Left lobe of liver (tissue), 2 donors: ENCODE measurements at regions not wholly inside any gene's neighbourhood (a gene's known extent, or its start where the extent isn't known, plus 50 kb on each side); places are given as distances from the start of the nearest gene placed in this dataset.
"Not testable (repeated sequence)": the region's sequence is repeated elsewhere in the genome, so short reads cannot be mapped to it uniquely, and the experiment has no call there.

Experiments
- ATAC-seq: fragments of 200-7000 bp; cut with Tn5 transposase; one replicate; pipeline ENCODE4 v1.9.1; 2020; ENCODE audit warnings: mild to moderate bottlenecking, moderate library complexity
- DNase-seq: peaks from one replicate; pipeline ENCODE4 v3.0.0-alpha.2; 2020; ENCODE audit warnings: low spot score
- donor health status: DM: no; HTN: no; CAD: no; lungs with moderate emphysema.
- donor health status: DM: no; HTN: yes; CAD: no.

DNA sequence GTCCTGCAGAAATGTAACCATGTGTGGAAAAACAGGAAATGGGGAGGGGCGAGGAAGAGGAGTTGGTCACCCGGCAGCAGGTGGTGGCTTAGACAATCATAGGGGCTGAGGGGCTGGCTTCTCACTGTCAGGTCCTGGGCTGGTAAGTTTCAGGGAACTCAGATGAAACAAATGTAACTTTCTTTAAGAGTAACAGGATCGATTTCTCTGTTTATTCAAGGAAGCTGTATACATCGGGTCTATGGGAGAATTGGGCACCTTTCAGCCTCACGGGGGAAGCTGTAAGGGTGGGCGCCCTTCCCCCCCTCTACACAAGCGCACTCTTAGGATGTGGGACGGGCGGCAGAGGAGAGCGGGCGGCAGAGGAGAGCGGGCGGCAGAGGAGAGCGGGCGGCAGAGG, 104.3 kb upstream of the SIMC1 start:
- ATAC-seq (no peak), DNase-seq (no peak)

DNA sequence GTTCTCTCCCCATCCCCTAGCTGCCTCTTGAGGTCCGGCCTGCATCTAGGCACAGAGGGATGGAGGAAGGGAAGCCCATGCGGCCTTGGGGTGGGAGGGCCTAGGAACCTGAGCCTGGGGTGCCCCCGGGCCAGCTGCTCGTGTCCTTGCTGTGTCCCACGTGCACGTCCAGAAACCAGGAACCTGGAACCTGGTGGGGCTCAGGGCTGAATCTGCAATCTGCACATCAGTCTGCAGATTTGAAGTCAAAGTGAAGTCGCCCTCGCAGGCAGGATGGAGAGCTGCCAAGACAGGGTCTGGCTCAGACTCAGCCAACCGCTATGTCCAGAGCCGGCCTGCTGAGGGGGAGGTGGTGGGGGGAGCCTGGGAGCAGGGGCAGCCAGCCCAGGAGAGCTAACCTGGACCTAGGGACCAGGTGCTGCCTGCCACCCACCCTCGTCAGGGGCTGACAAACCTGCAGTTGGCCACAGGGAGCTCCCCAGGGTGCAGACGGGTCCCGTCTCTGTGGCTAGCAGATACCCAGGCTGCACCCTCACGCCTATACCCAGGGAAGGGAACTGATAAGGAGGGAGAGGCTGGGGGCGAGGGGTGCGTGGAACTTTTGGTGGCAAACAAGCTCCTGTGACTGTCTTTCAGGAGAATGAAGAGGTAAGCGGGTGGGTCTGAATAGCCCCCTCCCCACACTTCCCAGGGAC, 103.5 kb upstream of the SIMC1 start:
- DNase-seq (no peak), ATAC-seq (no peak)

DNA sequence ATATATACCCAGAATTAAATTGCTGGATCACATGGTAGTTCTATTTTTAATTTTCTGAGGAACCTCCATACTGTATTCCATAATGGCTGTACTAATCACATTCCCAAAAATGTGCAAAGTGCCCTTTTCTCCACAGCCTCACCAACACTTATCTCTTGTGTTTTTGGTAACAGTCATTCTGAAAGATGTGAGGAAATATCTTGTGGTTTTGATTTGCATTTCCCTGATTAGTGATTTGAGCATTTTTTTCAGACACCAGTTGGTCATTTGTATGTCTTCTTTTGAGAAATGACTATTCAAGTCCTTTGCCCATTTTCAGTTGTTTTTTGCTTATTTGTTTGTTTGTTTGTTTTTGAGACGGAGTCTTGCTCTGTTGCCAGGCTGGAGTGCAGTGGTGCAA, 98.1 kb upstream of the SIMC1 start:
- not testable (repeated sequence) for ATAC-seq, DNase-seq

DNA sequence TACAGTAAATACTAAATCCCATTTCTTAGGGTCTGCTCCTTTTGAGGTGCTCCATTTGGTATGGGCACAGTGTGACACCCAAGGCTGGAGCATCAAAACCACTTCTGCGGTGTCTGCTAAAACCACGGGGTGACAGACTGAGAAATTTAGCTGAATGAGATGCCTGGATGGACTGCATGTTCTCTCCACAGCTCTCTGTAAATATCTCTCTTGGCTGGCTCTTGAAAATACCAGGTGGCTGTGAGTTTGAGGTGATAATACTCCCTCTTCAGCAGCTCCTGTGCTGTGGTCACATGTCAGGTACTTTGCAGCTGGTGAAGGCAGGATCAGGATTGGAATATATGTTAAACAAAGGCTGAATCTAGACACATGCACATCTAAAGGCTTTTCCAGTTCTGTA, 93.7 kb upstream of the SIMC1 start:
- no peak for DNase-seq
- no peak for ATAC-seq

DNA sequence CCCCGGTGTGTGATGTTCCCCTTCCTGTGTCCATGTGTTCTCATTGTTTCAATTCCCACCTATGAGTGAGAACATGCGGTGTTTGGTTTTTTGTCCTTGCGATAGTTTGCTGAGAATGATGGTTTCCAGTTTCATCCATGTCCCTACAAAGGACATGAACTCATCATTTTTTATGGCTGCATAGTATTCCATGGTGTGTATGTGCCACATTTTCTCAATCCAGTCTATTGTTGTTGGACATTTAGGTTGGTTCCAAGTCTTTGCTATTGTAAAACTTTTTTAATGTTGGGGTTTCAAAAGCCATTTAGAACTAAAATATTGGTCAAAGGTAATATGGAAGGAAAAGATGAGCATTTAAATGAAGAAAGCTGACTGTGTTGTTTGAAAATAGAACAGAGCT, 88.3 kb upstream of the SIMC1 start:
- ATAC-seq, DNase-seq: not testable (repeated sequence)

DNA sequence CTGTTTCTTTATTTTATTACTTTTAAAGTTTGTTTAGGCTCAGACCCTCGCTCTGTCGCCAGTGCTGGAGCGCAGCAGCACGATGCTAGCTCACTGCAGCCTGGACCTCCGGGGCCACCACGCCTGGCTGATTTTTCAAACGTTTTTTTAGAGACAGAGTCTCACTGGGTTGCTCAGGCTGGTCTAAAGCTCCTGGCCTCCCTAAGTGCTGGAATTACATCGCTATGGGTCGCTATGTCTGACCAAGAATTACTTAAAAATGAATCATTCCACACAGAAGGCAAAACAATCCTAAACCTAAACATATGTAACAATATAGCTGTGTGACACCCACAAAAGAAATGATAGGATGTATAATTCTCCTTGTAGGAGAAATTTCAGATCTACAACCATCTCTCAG, 86.9 kb upstream of the SIMC1 start:
- ATAC-seq (no peak), DNase-seq (no peak)

DNA sequence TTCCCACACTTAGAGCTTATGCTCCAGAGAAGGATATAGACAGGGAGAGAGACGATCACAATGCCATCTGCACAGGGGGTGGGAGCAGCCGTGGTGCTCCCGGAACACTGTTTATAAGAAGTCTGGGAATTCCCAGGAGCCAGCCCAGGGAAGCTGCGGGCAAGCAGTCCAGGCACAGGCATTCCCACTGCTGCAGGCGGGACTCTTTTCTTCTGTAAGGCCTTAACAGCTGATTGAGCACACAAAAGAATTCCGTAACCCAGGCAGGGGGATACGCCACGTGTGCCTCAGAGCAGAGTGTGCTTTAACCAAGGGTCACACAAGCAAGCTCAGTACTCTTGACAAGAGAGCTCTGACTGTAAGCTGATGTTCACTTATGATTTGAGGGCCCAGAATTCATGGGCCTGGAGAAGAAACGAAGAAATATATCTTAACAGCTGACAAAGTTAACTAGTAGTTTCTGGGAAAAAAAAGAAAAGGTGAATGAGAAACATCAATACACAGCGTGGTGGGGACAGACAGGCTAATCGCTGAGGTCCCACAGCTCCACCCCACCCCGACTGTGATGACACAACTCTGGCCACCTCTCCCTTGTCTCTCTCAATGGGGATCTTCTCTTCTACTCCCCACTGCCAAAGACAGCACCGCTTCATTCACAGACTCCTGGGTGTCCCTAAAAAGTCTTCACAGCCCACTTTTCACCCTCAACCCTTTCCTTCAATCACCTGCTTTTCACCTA, 85.9 kb upstream of the SIMC1 start:
- DNase-seq (no peak), ATAC-seq (no peak)

DNA sequence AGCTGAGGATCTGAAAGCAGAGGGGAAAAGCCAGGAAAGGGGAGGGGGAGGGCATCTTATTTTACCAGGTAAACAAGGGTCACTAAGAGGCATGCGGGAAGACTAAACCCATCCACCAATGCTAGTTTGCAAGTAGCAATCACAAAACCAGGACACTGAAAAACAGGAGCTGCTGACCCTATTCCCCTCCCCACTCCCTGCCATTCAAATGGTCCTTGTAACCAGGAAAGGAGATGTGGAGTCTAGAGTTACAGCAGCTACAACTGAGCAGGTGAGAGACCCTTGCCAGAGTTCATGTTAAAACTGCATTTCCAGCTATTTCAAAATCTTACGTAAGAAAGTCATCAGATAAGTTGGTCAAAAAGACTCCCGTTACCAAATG, 85.3 kb upstream of the SIMC1 start:
- ATAC-seq, result no peak
- DNase-seq, result no peak

DNA sequence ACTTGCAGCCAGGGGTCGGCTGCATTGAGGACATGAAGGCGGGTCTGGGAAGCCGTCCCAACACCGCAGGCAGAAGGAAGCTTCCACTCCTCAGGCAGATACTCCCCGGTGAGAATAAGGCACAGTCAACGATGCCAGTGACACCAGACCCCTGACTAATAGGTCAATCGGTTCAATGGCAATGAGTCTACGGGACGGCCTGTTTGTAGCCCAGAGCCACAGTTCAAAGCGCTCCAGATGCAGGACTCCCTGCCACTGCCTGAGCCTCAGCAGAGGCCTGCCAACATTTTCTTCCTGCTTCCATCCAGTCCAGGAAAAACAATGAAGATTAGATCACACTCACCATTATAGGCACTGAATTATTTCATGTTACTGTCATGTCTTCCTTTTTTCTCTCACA, 84.5 kb upstream of the SIMC1 start:
- ATAC-seq, result no peak
- no peak for DNase-seq

DNA sequence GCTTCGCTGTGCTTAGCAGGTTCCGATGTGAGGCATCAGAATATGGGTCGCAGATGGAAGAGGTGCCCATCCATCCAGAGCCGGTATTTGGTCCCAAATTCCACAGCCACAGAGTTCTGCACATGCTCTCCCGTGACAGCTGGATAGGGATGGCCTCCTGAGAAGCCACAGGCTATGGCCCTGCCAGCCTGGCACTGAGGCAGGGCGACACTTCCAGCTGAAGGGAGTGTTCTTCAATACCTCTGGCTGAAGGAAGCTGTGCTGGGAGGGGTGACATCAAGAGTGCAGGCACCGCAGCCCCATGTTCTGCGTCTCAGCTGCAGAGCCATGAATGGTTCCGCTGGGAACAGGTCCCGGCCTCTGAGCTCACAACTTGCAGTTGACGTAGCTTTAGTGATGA, 83.4 kb upstream of the SIMC1 start:
- ATAC-seq (no peak), DNase-seq (no peak)

DNA sequence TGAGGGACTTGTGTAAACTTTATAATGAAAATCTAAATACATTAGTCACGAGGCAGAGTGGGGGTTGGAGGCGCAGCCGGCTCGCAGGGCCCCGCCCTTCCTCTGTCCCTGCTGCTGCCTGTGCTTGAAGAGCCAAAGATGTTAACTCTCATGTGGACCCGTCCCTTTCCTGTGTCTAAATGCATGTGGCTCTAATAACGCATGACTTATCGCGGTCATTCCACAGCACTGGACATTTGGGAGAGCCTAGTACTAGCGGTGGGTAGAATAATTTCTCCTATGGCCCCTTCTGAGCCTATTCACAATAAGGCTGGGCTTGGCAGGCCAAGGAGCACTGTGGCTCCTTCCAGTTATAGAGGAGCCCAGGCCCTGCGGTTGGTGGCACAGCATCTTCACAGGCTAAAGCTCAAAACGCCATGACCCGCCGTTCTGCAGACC, 82.3 kb upstream of the SIMC1 start:
- DNase-seq (no peak), ATAC-seq (no peak)

DNA sequence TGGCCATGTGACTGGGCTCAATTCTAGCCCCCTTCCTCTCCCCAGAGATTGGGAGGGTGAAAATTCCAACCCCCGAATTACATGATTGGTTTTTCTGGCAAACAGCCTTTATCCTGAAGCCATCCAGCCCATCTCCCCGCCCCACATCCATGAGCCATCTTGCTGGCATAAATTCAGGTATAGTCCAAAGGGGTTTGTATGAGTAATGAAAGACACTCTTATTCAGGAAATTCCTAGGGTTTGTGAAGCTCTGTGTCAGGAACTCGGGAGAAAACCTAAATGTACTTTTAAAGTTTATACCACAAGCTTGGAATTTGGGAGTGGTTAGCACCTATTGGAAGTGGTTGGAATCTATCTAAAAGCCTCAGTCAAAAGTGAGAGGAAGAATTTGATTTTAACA, 80.6 kb upstream of the SIMC1 start:
- ATAC-seq (no peak), DNase-seq (no peak)

DNA sequence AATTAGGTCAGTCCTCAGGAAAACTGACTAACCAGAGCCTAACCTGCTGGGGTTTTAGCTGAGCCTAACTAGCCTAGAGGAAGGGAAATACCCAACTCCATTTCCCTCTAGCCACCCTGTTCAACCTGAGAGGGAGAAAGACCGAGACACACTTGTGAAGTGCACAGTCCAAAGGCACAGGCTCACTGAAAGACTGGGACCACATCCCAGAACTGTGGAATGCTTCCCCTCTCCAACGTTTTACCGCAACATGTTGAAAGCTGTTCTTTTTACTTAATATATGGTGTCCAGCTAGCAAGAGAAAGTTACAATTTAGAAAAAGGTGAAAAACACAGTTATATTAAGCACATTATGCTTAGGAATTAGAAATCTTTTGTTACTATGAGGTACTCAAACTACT, 76.8 kb upstream of the SIMC1 start:
- DNase-seq (no peak), ATAC-seq (no peak)

DNA sequence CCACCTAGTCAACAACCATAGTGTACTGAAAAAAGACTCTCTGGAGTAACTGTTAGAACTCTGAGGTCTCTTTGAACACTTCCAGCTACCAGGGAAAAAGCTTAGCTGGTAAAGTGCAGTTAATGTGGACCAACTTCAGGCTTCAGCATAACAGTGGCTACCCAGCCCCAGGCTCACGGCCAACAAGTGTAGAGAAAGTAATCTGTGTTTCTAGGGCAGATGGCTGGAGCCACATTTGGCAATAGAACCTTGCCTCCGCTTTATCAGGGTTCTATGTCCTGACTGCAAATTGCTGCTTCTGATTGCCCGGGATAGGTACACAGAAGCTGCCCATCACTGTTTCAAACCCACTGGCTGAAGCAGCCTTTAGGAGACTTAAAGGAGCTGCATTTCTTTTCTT, 76.0 kb upstream of the SIMC1 start:
- ATAC-seq (peak; percentile 76), DNase-seq (no peak)

DNA sequence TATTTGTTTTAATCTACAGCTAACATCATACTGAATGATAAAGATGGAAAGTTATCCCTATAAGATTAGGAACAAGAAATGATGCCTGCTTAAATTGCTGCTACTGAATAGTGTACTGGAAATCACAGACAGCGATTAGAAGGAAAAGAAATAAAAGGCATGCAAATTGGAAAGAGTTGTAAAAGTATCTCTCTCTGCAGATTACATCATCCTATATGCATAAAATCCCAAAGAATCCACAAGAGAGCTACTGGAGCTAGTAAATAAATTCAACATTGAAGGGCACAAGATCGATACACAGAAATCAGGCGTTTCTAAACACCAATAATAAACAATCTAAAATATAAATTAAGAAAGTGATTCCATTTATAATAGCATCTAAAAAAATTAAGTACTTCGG, 75.3 kb upstream of the SIMC1 start:
- ATAC-seq (no peak), DNase-seq (no peak)

DNA sequence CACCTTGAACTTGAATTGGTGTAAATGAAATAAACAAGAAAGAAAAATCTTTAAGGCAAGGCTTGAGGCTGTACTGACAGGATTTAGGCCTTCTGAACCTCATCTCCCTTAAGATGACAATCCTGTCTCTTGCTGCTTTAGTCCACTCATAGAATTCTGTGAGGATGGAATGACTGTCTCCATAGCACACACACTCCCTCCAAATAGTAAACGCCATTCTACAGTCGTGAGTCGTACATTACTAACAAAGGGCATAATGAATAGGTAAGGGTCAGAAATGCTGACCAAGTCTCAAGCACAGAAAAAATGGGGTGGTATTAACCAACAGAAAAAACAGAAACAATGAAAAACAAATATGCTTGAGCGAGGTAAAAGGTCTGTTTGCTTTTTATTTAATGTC, 71.8 kb upstream of the SIMC1 start:
- no peak for DNase-seq
- no peak for ATAC-seq

DNA sequence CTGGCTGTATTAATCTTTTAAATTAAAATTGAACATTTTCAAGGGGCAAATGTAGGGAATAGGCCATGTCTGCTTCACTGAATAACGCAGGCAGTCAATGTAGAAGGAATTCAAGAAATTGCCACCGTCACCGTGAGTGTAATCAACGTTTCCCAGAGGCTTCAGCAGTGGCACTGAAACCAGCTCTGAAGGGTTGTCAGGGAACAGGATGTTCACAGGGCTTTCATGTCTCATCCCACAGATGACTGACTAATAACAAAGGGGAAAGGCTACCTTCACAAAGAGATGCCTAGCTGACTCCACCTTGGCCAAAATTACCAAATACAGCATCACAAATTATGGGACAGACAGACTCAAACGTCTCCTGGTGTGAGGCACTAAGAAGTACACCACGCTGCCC, 70.4 kb upstream of the SIMC1 start:
- ATAC-seq (no peak), DNase-seq (no peak)

DNA sequence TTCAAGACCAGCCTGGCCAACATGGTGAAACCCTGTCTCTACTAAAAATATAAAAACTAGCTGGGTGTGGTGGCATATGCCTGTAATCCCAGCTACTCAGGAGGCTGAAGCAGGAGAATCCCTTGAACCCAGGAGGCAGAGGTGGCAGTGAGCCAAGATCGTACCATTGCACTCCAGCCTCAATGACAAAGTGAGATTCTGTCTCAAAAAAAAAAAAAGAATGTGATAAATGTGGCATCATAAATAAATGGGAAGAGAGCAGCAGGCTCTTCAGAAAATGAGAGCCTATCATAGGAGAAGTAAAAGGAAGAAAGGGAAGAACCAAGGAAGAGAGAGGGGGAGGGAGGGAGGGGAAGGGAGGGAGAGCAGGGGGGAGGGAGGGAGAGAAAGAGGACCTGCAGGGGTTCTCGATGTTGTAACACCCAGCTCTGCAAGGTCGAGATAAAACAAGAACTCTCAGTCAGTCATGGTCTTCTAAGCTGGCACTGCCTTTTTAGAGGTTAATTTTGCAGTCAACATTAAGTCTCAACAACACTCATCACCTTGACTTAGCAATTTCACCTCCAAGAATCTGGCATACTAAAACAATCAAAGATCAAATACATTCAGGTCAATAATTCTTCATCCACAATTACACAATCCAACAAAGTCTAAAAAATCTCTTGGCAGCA, 68.7 kb upstream of the SIMC1 start:
- ATAC-seq (no peak), DNase-seq (no peak)

DNA sequence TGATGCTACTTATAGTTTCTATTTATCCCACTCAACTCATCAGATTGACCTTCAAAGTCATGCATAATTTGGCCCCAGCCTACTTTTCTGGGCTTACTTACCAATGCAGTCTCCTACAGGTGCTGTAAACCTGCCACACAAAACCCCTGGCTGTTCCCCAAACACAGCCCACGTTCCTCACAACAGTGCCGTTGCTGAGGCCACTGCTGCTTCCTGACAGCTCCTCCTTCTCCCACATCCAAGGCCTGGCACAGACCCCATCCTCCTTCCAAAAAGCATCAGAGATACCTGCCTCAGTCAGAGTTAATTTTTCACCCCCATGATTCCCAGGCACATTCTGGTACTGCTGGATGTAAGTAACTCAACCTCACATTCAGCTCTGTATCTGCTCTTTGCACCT, 68.1 kb upstream of the SIMC1 start:
- DNase-seq (no peak), ATAC-seq (no peak)

DNA sequence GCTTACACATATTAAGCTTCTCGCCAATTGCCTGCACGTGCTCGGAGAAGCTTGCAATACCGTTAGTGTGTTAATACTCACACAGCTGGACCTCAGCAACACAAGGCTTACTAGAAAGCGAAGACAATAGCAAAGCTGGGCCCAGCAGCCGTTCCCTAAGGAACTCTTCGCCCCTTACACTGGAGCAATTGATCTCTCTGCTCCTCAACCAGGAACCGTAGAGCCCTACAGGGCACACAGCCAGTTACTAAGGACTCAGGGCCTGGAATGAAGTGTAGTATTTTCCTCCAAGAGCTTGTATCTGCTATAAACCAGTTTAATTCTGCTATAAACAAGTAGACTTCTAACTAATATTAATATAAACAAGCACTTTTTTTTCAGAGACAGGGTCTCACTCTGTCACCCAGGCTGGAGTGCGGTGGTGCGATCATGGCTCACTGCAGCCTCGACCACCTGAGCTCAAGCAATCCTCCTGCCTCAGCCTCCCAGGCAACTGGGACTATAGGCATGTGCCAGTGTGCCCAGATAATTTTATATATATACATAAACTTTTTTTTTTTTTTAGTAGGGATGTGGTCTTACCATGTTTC, 67.0 kb upstream of the SIMC1 start:
- DNase-seq (no peak), ATAC-seq (no peak)

DNA sequence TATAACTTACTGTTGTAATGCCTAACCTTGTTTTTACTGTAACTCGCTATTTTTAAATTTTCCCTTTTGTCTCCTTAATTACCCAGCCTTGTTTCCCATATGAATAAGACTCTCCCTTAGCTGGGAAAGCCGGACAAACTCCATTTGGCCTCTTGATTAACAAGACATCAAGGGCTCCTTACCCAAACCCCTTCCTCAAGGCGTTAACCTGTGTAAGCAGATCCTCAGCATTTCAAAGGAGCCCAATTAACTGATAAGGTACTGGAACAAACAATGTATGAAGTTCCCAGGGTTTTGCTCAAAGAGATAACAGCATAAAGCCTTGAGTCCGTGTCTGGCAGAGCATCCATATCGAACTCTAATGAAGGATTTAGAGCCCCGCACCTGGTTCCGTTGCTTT, 66.0 kb upstream of the SIMC1 start:
- DNase-seq (no peak), ATAC-seq (no peak)

DNA sequence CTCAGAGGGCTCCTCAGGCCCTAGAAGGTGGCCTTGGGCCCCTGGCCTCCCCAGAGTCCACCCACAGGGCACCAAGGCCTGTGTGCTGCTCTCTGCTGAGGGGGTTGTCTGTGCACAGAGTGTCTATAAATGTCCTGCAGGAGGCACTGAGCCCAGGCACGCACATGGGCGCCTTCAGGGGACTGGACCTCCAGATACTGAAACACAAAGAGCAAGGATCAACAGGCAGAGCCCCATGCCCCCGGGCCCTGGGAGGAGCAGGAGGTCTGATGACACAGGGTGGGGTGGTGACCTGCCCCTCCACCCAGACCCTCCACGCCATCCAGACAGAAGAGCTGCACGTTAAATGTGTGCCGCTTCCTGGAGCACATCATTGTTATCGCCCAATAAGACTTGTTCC, 64.6 kb upstream of the SIMC1 start:
- no peak for DNase-seq
- ATAC-seq, result no peak
